Sigmoid colon (tissue), 6 donors: ENCODE measurements at regions not wholly inside any gene's neighbourhood (a gene's known extent, or its start where the extent isn't known, plus 50 kb on each side); places are given as distances from the start of the nearest gene placed in this dataset.

Source experiments
- DNase-seq: peaks from one replicate; pipeline ENCODE4 v3.0.0-alpha.2; 2019
- H3K27ac ChIP-seq, 4 donors: fragments of 200-600 bp; sonication (generic); one replicate each; pipeline ENCODE4 v1.5.1; 2016 to 2019; ENCODE audit warnings: mild to moderate bottlenecking in 1 of 4
- H3K27me3 ChIP-seq, 3 donors: fragments of 200-600 bp; sonication (generic); one replicate each; pipeline ENCODE4 v1.5.1; 2019; ENCODE audit warnings: mild to moderate bottlenecking in 1 of 3
- H3K36me3 ChIP-seq, 4 donors: fragments of 200-600 bp; sonication (generic); one replicate each; pipeline ENCODE4 v1.5.1; 2016 to 2019
- H3K4me1 ChIP-seq, 4 donors: fragments of 200-600 bp; sonication (generic); one replicate each; pipeline ENCODE4 v1.5.1; 2017 to 2019
- H3K4me3 ChIP-seq, 4 donors: fragments of 200-600 bp; sonication (generic); one replicate each; pipeline ENCODE4 v1.5.1; 2017 to 2019; ENCODE audit warnings: mild to moderate bottlenecking in 2 of 4, moderate library complexity in 1 of 4
- H3K9me3 ChIP-seq, 4 donors: fragments of 200-600 bp in 3 of 4; sonication (generic) in 3 of 4; one replicate each; pipeline versions ENCODE4 v1.5.1 to v1.6.1; 2013 to 2019
- CTCF ChIP-seq, 4 experiments: fragments of 450-650 bp in 3 of 4; fragments of 200-600 bp in 1 of 4; IDR thresholded peaks; one replicate each; pipeline ENCODE4 v1.5.1; 2016 to 2019; ENCODE audit warnings: antibody characterized with exemption in 4 of 4, mild to moderate bottlenecking in 3 of 4, moderate library complexity in 2 of 4
- EP300 ChIP-seq, 4 donors: sonication (generic); formaldehyde crosslinking; IDR thresholded peaks; one replicate each; pipeline ENCODE4 v1.6.1; 2017; ENCODE audit warnings: antibody characterized with exemption in 4 of 4
- POLR2A ChIP-seq, 2 donors: fragments of 450-650 bp; IDR thresholded peaks; one replicate each; pipeline ENCODE4 v1.6.1; 2016; ENCODE audit warnings: antibody characterized with exemption in 2 of 2, mild to moderate bottlenecking in 2 of 2, moderate library complexity in 2 of 2
- POLR2AphosphoS5 ChIP-seq, 4 donors: sonication (generic); formaldehyde crosslinking; IDR thresholded peaks; one replicate each; pipeline ENCODE4 v1.6.1; 2017; ENCODE audit warnings: antibody characterized with exemption in 4 of 4
- WGBS, 2 donors: extraction: QIAGEN DNeasy Blood & Tissue Kit; methylation state at CpG; one replicate each; pipeline ENCODE4 v1.1.7; 2013; 5-methylcytosine and 5-hydroxymethylcytosine counted together
- intact Hi-C: fragments of 100-400 bp; cut with DNase I; formaldehyde crosslinking; loops from one replicate; pipeline ENCODE4 v1.15.1; 2023
- donor health status: healthy with polysubstance abuse.
- donor health status: healthy.

- intact Hi-C loops, result no loop called here
- TF ChIP-seq EP300 (IDR thresholded peaks at IDR 0.05), result no peak
- no peak for TF ChIP-seq POLR2A (IDR thresholded peaks at IDR 0.05)
- TF ChIP-seq POLR2AphosphoS5 (IDR thresholded peaks at IDR 0.05), result no peak
- TF ChIP-seq CTCF (IDR thresholded peaks at IDR 0.05), result no peak
- H3K4me1 ChIP-seq, result no peaks in the 10 kb centered on the region
- H3K9me3 ChIP-seq, result no peaks in the 10 kb centered on the region
- H3K27ac ChIP-seq, result no peak overlapping the region
- no peak for DNase-seq
- H3K36me3 ChIP-seq, result no peaks in the 10 kb centered on the region
- 79 to 82% methylated on average over 3 of the region's 3 CpGs for WGBS, 2 donors
- no peaks in the 10 kb centered on the region for H3K27me3 ChIP-seq
- no peak overlapping the region for H3K4me3 ChIP-seq
These were observed 229.0 kb downstream of the SOX2 start for GRCh38 chr3:181940703-181941102.

- 2 to 5% methylated on average over 5 of the region's 5 CpGs for WGBS, 2 donors
- no peaks in the 10 kb centered on the region for H3K27me3 ChIP-seq
These were observed 229.5 kb downstream of the SOX2 start for GRCh38 chr3:181941250-181941649.

GRCh38 chr3:181943285-181943684 is 231.6 kb downstream of the SOX2 start:
- WGBS, 2 donors, result 57 to 66% methylated on average over 6 of the region's 6 CpGs
- no peaks in the 10 kb centered on the region for H3K4me1 ChIP-seq
- TF ChIP-seq CTCF (IDR thresholded peaks at IDR 0.05) (no peak), POLR2A (IDR thresholded peaks at IDR 0.05) (no peak), POLR2AphosphoS5 (IDR thresholded peaks at IDR 0.05) (no peak), EP300 (IDR thresholded peaks at IDR 0.05) (no peak)
- H3K9me3 ChIP-seq, result no peaks in the 10 kb centered on the region
- no peak overlapping the region for H3K27ac ChIP-seq
- H3K4me3 ChIP-seq, result no peak overlapping the region
- H3K36me3 ChIP-seq, result no peaks in the 10 kb centered on the region
- H3K27me3 ChIP-seq, result no peaks in the 10 kb centered on the region
- DNase-seq, result no peak
- intact Hi-C loops, result no loop called here

More at GRCh38 chr3:181941250-181941649, 229.5 kb downstream of the SOX2 start:
- Histone ChIP-seq H3K4me3 (no peak overlapping the region), H3K9me3 (no peaks in the 10 kb centered on the region), H3K36me3 (no peaks in the 10 kb centered on the region), H3K27ac (no peak overlapping the region), H3K4me1 (no peaks in the 10 kb centered on the region)
- intact Hi-C loops, result no loop called here
- no peak for TF ChIP-seq POLR2AphosphoS5 (IDR thresholded peaks at IDR 0.05)
- no peak for TF ChIP-seq CTCF (IDR thresholded peaks at IDR 0.05)
- TF ChIP-seq POLR2A (IDR thresholded peaks at IDR 0.05), result no peak
- no peak for TF ChIP-seq EP300 (IDR thresholded peaks at IDR 0.05)
- DNase-seq, result no peak

GRCh38 chr3:181947606-181948005 is 235.9 kb downstream of the SOX2 start:
- TF ChIP-seq EP300 (IDR thresholded peaks at IDR 0.05) (no peak), POLR2A (IDR thresholded peaks at IDR 0.05) (no peak), CTCF (IDR thresholded peaks at IDR 0.05) (no peak), POLR2AphosphoS5 (IDR thresholded peaks at IDR 0.05) (no peak)
- intact Hi-C loops, result no loop called here
- DNase-seq, result no peak
- H3K27ac ChIP-seq, result no peak overlapping the region
- H3K4me1 ChIP-seq, result no peaks in the 10 kb centered on the region
- WGBS, 2 donors, result 4 to 30% methylated on average over 1 of the region's 1 CpG
- H3K27me3 ChIP-seq, result no peaks in the 10 kb centered on the region
- no peaks in the 10 kb centered on the region for H3K36me3 ChIP-seq
- no peak overlapping the region for H3K4me3 ChIP-seq
- no peaks in the 10 kb centered on the region for H3K9me3 ChIP-seq

GRCh38 chr3:181948286-181948685 is 236.6 kb downstream of the SOX2 start:
- Histone ChIP-seq H3K36me3 (no peaks in the 10 kb centered on the region), H3K27me3 (no peaks in the 10 kb centered on the region), H3K9me3 (no peaks in the 10 kb centered on the region), H3K27ac (no peak overlapping the region), H3K4me3 (no peak overlapping the region), H3K4me1 (no peaks in the 10 kb centered on the region)
- no peak for DNase-seq
- intact Hi-C loops, result no loop called here
- TF ChIP-seq CTCF (IDR thresholded peaks at IDR 0.05) (no peak), EP300 (IDR thresholded peaks at IDR 0.05) (no peak), POLR2A (IDR thresholded peaks at IDR 0.05) (no peak), POLR2AphosphoS5 (IDR thresholded peaks at IDR 0.05) (no peak)
- WGBS, 2 donors, result 86% methylated on average over 2 of the region's 2 CpGs
